ENCODE measurements at regions not wholly inside any gene's neighbourhood (a gene's known extent, or its start where the extent isn't known, plus 50 kb on each side); places are given as distances from the start of the nearest gene placed in this dataset.

GRCh38 chr6:138575257-138575656 is 76.0 kb upstream of the NHSL1 start:
- TF ChIP-seq, protein P1, sequence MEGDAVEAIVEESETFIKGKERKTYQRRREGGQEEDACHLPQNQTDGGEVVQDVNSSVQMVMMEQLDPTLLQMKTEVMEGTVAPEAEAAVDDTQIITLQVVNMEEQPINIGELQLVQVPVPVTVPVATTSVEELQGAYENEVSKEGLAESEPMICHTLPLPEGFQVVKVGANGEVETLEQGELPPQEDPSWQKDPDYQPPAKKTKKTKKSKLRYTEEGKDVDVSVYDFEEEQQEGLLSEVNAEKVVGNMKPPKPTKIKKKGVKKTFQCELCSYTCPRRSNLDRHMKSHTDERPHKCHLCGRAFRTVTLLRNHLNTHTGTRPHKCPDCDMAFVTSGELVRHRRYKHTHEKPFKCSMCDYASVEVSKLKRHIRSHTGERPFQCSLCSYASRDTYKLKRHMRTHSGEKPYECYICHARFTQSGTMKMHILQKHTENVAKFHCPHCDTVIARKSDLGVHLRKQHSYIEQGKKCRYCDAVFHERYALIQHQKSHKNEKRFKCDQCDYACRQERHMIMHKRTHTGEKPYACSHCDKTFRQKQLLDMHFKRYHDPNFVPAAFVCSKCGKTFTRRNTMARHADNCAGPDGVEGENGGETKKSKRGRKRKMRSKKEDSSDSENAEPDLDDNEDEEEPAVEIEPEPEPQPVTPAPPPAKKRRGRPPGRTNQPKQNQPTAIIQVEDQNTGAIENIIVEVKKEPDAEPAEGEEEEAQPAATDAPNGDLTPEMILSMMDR (IDR thresholded peaks at IDR 0.05; ENCODE audit: insufficient read depth, low read depth, low read length) = no peak
- no peak for TF ChIP-seq EZH2 (IDR thresholded peaks at IDR 0.05; ENCODE audit: insufficient read depth, low read length)
